ENCODE measurements at regions not wholly inside any gene's neighbourhood (a gene's known extent, or its start where the extent isn't known, plus 50 kb on each side); places are given as distances from the start of the nearest gene placed in this dataset.

GRCh38 chr9:79210541-79211243 lies 361.1 kb upstream of the TLE4 start:
- Mint-ChIP-seq H3K4me1 (no peaks in the 10 kb centered on the region), H3K27me3 (no peaks in the 10 kb centered on the region), H3K36me3 (no peaks in the 10 kb centered on the region), H3K9me3 (no peaks in the 10 kb centered on the region), H3K27ac (no peak overlapping the region), H3K4me3 (no peak overlapping the region)
- Histone ChIP-seq H3K36me3 (ENCODE audit: control insufficient read depth in 2 of 2, extremely low read depth in 1 of 2, insufficient read depth in 1 of 2, low read length in 1 of 2) (no peaks in the 10 kb centered on the region), H3K27me3 (replicated peaks in 1 of 2; ENCODE audit: control insufficient read depth in 2 of 2, extremely low read depth in 1 of 2, insufficient read depth in 2 of 2, low read length in 1 of 2) (no peaks in the 10 kb centered on the region), H3K9me3 (no peaks in the 10 kb centered on the region), H3K4me3 (ENCODE audit: control insufficient read depth in 1 of 2, extremely low read depth in 1 of 2, low read length in 1 of 2) (no peak overlapping the region), H3K4me1 (ENCODE audit: control insufficient read depth in 1 of 2, extremely low read depth in 1 of 2, insufficient read depth in 2 of 2, low read length in 2 of 2) (no peaks in the 10 kb centered on the region), H3K27ac (ENCODE audit: low read length) (no peak overlapping the region)
- 50% methylated on average over 1 of the region's 5 CpGs for WGBS (ENCODE audit: insufficient coverage)
- CTCF ChIA-PET, result interaction anchor here in 1 of 2 donors (0.6 kb wide), 1 partner anchor 9 kb away, joined by 4 read pairs; no protein-coding TSS in a partner anchor
- no peak for ATAC-seq (replicated peaks in 1 of 4)
- DNase-seq, result no peak
- POLR2A ChIA-PET, result no interaction called here

GRCh38 chr9:79213417-79214125 lies 358.2 kb upstream of the TLE4 start:
- CTCF ChIA-PET, result interaction anchor here in 1 of 2 donors (0.6 kb wide), 1 partner anchor 835 kb away, joined by 3 read pairs; no protein-coding TSS in a partner anchor
- H3K4me3 Mint-ChIP-seq, result no peak overlapping the region
- ATAC-seq (replicated peaks in 1 of 4), result no peak
- H3K36me3 Mint-ChIP-seq, result no peaks in the 10 kb centered on the region
- POLR2A ChIA-PET, result no interaction called here
- H3K4me1 Mint-ChIP-seq, result no peaks in the 10 kb centered on the region
- Histone ChIP-seq H3K27me3 (replicated peaks in 1 of 2; ENCODE audit: control insufficient read depth in 2 of 2, extremely low read depth in 1 of 2, insufficient read depth in 2 of 2, low read length in 1 of 2) (no peaks in the 10 kb centered on the region), H3K36me3 (ENCODE audit: control insufficient read depth in 2 of 2, extremely low read depth in 1 of 2, insufficient read depth in 1 of 2, low read length in 1 of 2) (no peaks in the 10 kb centered on the region), H3K9me3 (no peaks in the 10 kb centered on the region), H3K4me1 (ENCODE audit: control insufficient read depth in 1 of 2, extremely low read depth in 1 of 2, insufficient read depth in 2 of 2, low read length in 2 of 2) (no peaks in the 10 kb centered on the region), H3K4me3 (ENCODE audit: control insufficient read depth in 1 of 2, extremely low read depth in 1 of 2, low read length in 1 of 2) (no peak overlapping the region), H3K27ac (ENCODE audit: low read length) (no peak overlapping the region)
- WGBS (ENCODE audit: insufficient coverage), result no CpG with 5 or more reads among the region's 3 CpGs
- no peak for DNase-seq
- no peaks in the 10 kb centered on the region for H3K9me3 Mint-ChIP-seq
- peaks cover 2 to 3% of the 10 kb centered on the region in 2 donors for H3K27me3 Mint-ChIP-seq
- no peak overlapping the region for H3K27ac Mint-ChIP-seq

- Histone ChIP-seq H3K4me1 (ENCODE audit: control insufficient read depth in 1 of 2, extremely low read depth in 1 of 2, insufficient read depth in 2 of 2, low read length in 2 of 2) (no peaks in the 10 kb centered on the region), H3K4me3 (ENCODE audit: control insufficient read depth in 1 of 2, extremely low read depth in 1 of 2, low read length in 1 of 2) (no peak overlapping the region), H3K27ac (ENCODE audit: low read length) (no peak overlapping the region), H3K27me3 (replicated peaks in 1 of 2; ENCODE audit: control insufficient read depth in 2 of 2, extremely low read depth in 1 of 2, insufficient read depth in 2 of 2, low read length in 1 of 2) (no peaks in the 10 kb centered on the region), H3K36me3 (ENCODE audit: control insufficient read depth in 2 of 2, extremely low read depth in 1 of 2, insufficient read depth in 1 of 2, low read length in 1 of 2) (no peaks in the 10 kb centered on the region), H3K9me3 (no peaks in the 10 kb centered on the region)
- POLR2A ChIA-PET, result no interaction called here
- Mint-ChIP-seq H3K27me3 (peaks cover 2 to 3% of the 10 kb centered on the region in 2 donors), H3K4me1 (no peaks in the 10 kb centered on the region), H3K36me3 (no peaks in the 10 kb centered on the region), H3K9me3 (no peaks in the 10 kb centered on the region), H3K27ac (no peak overlapping the region), H3K4me3 (no peak overlapping the region)
- 50% methylated on average over 1 of the region's 4 CpGs for WGBS (ENCODE audit: insufficient coverage)
- CTCF ChIA-PET, result no interaction called here
- no peak for ATAC-seq (replicated peaks in 1 of 4)
- no peak for DNase-seq
These were observed 355.9 kb upstream of the TLE4 start for GRCh38 chr9:79215821-79216220.

- Mint-ChIP-seq H3K4me3 (no peak overlapping the region), H3K27ac (no peak overlapping the region), H3K27me3 (peaks cover 2 to 3% of the 10 kb centered on the region in 2 donors), H3K36me3 (no peaks in the 10 kb centered on the region), H3K9me3 (peaks cover 0 to 4% (median 0%) of the 10 kb centered on the region in 3 donors), H3K4me1 (no peaks in the 10 kb centered on the region)
- Histone ChIP-seq H3K4me1 (ENCODE audit: control insufficient read depth in 1 of 2, extremely low read depth in 1 of 2, insufficient read depth in 2 of 2, low read length in 2 of 2) (no peaks in the 10 kb centered on the region), H3K27ac (ENCODE audit: low read length) (no peak overlapping the region), H3K4me3 (ENCODE audit: control insufficient read depth in 1 of 2, extremely low read depth in 1 of 2, low read length in 1 of 2) (no peak overlapping the region), H3K9me3 (no peaks in the 10 kb centered on the region), H3K36me3 (ENCODE audit: control insufficient read depth in 2 of 2, extremely low read depth in 1 of 2, insufficient read depth in 1 of 2, low read length in 1 of 2) (no peaks in the 10 kb centered on the region), H3K27me3 (replicated peaks in 1 of 2; ENCODE audit: control insufficient read depth in 2 of 2, extremely low read depth in 1 of 2, insufficient read depth in 2 of 2, low read length in 1 of 2) (no peaks in the 10 kb centered on the region)
- WGBS (ENCODE audit: insufficient coverage), result no CpG with 5 or more reads among the region's 1 CpG
- ATAC-seq (replicated peaks in 1 of 4) (no peak), DNase-seq (no peak)
- POLR2A ChIA-PET, result no interaction called here
- CTCF ChIA-PET, result no interaction called here
These were observed 351.5 kb upstream of the TLE4 start for GRCh38 chr9:79220251-79220650.

GRCh38 chr9:79220666-79221065 lies 351.1 kb upstream of the TLE4 start:
- Mint-ChIP-seq H3K4me3 (no peak overlapping the region), H3K36me3 (no peaks in the 10 kb centered on the region), H3K27ac (no peak overlapping the region), H3K9me3 (peaks cover 0 to 4% (median 0%) of the 10 kb centered on the region in 3 donors), H3K27me3 (peaks cover 2 to 3% of the 10 kb centered on the region in 2 donors), H3K4me1 (no peaks in the 10 kb centered on the region)
- no peak overlapping the region for H3K4me3 ChIP-seq (ENCODE audit: control insufficient read depth in 1 of 2, extremely low read depth in 1 of 2, low read length in 1 of 2)
- ChIA-PET CTCF (no interaction called here), POLR2A (no interaction called here)
- no peak overlapping the region for H3K27ac ChIP-seq (ENCODE audit: low read length)
- no peaks in the 10 kb centered on the region for H3K36me3 ChIP-seq (ENCODE audit: control insufficient read depth in 2 of 2, extremely low read depth in 1 of 2, insufficient read depth in 1 of 2, low read length in 1 of 2)
- H3K4me1 ChIP-seq (ENCODE audit: control insufficient read depth in 1 of 2, extremely low read depth in 1 of 2, insufficient read depth in 2 of 2, low read length in 2 of 2), result no peaks in the 10 kb centered on the region
- no peaks in the 10 kb centered on the region for H3K27me3 ChIP-seq (replicated peaks in 1 of 2; ENCODE audit: control insufficient read depth in 2 of 2, extremely low read depth in 1 of 2, insufficient read depth in 2 of 2, low read length in 1 of 2)
- DNase-seq (no peak), ATAC-seq (replicated peaks in 1 of 4) (no peak)
- no CpG with 5 or more reads among the region's 1 CpG for WGBS (ENCODE audit: insufficient coverage)
- H3K9me3 ChIP-seq, result no peaks in the 10 kb centered on the region

- 14% methylated on average over 1 of the region's 1 CpG for WGBS (ENCODE audit: insufficient coverage)
- no peak overlapping the region for H3K27ac Mint-ChIP-seq
- no peaks in the 10 kb centered on the region for H3K9me3 ChIP-seq
- peaks cover 0 to 4% (median 0%) of the 10 kb centered on the region in 3 donors for H3K9me3 Mint-ChIP-seq
- ATAC-seq (replicated peaks in 1 of 4), result no peak
- DNase-seq, result no peak
- ChIA-PET CTCF (no interaction called here), POLR2A (no interaction called here)
- H3K27me3 Mint-ChIP-seq, result peaks cover under 1 to 3% of the 10 kb centered on the region in 2 donors
- no peak overlapping the region for H3K27ac ChIP-seq (ENCODE audit: low read length)
- H3K4me1 ChIP-seq (ENCODE audit: control insufficient read depth in 1 of 2, extremely low read depth in 1 of 2, insufficient read depth in 2 of 2, low read length in 2 of 2), result no peaks in the 10 kb centered on the region
- no peaks in the 10 kb centered on the region for H3K4me1 Mint-ChIP-seq
- H3K36me3 ChIP-seq (ENCODE audit: control insufficient read depth in 2 of 2, extremely low read depth in 1 of 2, insufficient read depth in 1 of 2, low read length in 1 of 2), result no peaks in the 10 kb centered on the region
- no peaks in the 10 kb centered on the region for H3K36me3 Mint-ChIP-seq
- H3K27me3 ChIP-seq (replicated peaks in 1 of 2; ENCODE audit: control insufficient read depth in 2 of 2, extremely low read depth in 1 of 2, insufficient read depth in 2 of 2, low read length in 1 of 2), result no peaks in the 10 kb centered on the region
- no peak overlapping the region for H3K4me3 ChIP-seq (ENCODE audit: control insufficient read depth in 1 of 2, extremely low read depth in 1 of 2, low read length in 1 of 2)
- no peak overlapping the region for H3K4me3 Mint-ChIP-seq
These were observed 350.7 kb upstream of the TLE4 start for GRCh38 chr9:79221084-79221483.

Data from T-cell (primary cell).